GM10266 (cell line): ENCODE measurements at regions not wholly inside any gene's neighbourhood (a gene's known extent, or its start where the extent isn't known, plus 50 kb on each side); places are given as distances from the start of the nearest gene placed in this dataset.

ENCODE experiments used
- DNase-seq: peaks from one replicate; pipeline ENCODE4 v3.0.0; 2012; ENCODE audit errors: extremely low spot score
- TF ChIP-seq, protein P1 (sequence below): IDR thresholded peaks from 2 replicates; pipeline ENCODE4 v1.5.1; 2012; ENCODE audit warnings: mild to moderate bottlenecking, low read depth; ENCODE audit not compliant: control insufficient read depth, insufficient read depth; ENCODE audit errors: missing control alignments

DNA sequence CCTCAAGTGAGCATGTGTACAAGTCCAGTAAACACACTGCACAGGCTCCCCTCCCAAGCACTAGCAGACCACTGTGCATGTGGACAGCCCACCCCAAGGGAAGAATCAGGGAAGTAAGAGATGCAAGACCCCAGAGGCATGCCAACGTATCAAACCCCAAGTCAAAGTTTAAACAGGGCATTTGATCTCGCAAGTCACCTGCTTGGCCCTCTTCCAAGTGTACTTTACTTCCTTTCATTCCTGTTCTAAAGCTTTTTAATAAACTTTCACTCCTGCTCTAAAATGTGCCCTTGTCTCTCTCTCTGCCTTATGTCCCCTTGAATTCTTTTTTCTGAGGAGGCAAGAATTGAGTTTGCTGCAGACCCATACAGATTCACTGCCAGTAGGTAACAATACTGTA lies 201.2 kb upstream of the PARD3B start:
- DNase-seq = no peak
- TF ChIP-seq, protein P1, sequence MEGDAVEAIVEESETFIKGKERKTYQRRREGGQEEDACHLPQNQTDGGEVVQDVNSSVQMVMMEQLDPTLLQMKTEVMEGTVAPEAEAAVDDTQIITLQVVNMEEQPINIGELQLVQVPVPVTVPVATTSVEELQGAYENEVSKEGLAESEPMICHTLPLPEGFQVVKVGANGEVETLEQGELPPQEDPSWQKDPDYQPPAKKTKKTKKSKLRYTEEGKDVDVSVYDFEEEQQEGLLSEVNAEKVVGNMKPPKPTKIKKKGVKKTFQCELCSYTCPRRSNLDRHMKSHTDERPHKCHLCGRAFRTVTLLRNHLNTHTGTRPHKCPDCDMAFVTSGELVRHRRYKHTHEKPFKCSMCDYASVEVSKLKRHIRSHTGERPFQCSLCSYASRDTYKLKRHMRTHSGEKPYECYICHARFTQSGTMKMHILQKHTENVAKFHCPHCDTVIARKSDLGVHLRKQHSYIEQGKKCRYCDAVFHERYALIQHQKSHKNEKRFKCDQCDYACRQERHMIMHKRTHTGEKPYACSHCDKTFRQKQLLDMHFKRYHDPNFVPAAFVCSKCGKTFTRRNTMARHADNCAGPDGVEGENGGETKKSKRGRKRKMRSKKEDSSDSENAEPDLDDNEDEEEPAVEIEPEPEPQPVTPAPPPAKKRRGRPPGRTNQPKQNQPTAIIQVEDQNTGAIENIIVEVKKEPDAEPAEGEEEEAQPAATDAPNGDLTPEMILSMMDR = no peak

DNA sequence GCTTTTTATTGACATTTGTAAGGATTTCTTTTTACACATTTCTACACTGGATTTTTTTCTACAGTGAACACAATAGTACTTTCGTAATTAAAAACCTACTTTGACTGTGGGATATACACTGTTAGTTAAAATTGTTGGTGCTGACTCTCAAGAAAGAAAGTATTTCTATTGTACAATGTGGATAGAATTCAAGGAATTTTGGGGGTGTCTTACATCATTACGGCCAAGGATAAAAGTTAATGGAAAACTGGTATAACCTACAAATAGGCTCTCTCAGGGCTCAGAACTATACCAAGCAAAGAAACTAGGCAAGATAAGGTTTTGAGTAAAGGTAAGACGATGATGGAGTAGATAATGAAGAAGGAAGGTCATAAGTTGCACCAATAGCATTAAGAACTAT lies 198.4 kb upstream of the PARD3B start:
- DNase-seq = no peak
- TF ChIP-seq, protein P1 = no peak

DNA sequence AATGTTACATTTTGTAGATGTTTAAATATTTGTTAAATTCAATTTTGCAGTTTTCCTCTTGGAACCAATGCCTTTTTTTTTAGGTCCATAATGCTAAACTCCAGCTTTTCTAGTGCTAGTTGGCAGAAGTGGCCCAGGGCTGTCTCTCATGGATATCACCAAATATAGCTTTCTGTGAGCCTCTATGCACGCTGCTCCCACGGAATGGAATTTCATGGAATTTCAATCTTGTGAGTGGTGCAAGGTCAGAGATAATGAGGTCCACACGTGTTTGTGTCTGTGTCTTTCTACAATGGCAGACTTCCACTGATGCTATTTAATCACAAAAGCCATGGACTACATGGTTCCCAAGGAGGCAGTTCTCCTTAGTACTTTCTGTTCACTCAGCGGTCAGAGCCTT lies 191.5 kb upstream of the PARD3B start:
- no peak for DNase-seq
- TF ChIP-seq, protein P1 = no peak

DNA sequence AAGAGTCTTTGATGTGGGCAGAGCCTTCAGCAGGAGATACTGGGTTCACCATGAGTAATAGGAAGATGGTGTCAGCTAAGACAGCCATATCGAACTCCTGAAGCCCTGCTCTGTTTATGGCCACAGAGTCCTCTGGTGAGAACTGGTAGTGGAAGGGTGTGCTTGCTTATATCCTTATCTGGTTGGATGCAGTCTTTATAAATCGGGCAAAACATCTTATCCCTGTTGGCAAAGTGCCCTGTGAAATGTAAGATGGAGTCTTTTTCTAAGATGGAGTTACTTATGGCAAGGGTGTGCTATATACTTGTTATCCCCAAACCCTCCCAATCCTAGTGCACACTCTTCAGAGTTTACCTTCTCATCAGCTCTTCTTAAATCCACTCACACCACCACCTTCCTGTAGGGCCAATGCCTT lies 190.8 kb upstream of the PARD3B start:
- TF ChIP-seq, protein P1 = no peak
- no peak for DNase-seq

DNA sequence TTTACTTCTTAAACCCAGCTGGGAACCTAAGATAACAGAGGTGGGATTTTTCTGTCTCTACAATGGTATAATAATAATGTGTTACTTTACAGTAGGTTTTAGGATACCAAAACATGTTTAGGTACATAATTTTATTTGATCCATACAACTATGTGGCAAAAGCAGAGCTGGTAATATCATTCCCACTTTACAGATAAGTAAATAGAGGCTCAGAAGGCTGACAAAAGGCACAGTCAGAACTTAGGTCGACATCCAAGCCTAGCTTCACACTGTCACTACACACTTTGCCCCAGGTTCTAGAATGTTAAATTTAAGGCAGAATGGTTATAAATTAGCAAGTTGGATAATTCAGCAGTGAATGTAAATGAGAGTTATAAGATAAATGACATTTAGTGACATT lies 189.6 kb upstream of the PARD3B start:
- no peak for DNase-seq
- TF ChIP-seq, protein P1 = no peak

DNA sequence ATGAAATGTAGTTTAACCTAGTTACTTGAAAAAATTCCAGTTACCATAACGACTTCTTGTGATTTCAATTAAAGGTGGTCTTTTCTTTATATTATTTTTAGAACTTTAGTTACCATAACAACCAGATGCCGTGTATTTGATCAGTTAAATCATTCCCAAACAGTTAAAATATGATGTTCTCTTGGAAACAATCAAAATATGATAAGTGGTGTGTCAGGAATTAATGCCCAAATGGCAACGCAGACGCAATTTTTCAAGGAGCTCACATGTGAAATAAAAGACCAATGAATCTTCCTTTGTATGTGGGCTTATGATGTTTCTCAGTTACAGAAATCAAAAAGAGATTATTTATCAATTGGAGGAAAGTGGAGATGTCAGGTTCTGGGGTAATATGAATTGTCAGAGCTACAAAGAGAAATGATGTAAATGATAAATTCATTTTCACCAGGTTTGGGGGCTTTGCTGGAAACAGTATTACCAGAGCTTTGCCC lies 189.1 kb upstream of the PARD3B start:
- no peak for DNase-seq
- TF ChIP-seq, protein P1 = no peak

DNA sequence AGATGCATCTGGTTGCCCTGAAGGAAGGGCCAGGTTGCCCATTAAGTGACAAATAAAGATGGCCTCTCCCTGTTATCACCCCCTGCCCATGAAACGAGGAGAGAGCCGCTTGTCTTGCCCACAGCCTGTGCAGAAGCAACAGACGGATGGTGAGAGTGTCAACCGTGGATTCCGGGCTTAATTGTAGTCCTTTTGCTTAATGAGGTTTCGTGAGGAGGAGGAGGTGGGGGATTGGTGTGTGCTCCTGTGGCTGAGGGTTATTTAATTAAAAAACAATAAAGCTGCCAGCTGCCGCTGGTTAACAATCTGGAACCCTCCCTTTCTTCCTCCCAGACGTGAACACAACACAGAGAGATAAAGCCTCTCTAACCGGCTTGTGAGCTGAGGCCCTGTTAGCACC lies 188.0 kb upstream of the PARD3B start:
- DNase-seq = no peak
- TF ChIP-seq, protein P1 = no peak

DNA sequence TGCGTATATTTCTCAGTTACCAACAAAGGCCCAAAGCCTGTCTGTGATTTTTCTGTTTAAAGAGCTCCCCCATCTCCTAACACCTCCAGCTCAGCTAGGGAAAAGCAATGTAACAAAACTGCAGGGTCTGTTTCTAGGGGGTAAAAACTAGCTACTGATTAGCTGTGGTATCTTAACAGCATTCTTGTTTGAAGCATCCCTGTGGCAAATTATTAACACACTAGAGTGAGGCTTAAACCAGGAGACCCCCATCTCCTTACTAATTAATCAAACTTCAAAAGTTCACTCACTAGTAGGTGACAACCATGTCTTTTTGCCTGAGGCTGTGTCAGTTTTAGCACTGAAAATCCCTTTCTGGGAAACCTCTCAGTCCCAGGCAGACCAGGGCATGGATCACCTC lies 186.2 kb upstream of the PARD3B start:
- DNase-seq = no peak

More for the DNA sequence above, 186.2 kb upstream of the PARD3B start:
- TF ChIP-seq, protein P1 = no peak
